ENCODE measurements at regions not wholly inside any gene's neighbourhood (a gene's known extent, or its start where the extent isn't known, plus 50 kb on each side); places are given as distances from the start of the nearest gene placed in this dataset.

GRCh38 chr6:51365566-51365965 is 546.9 kb downstream of the TFAP2B start:
- TF ChIP-seq CTCF (optimal IDR thresholded peaks at IDR 0.05 in 1 of 3, IDR thresholded peaks at IDR 0.05 in 1 of 3, conservative IDR thresholded peaks at IDR 0.05 in 1 of 3; ENCODE audit: extremely low read depth in 1 of 3, insufficient read depth in 2 of 3, low read length in 3 of 3) (no peak), EZH2 (IDR thresholded peaks at IDR 0.05; ENCODE audit: low read length) (no peak)

Measured in keratinocyte (primary cell).